ENCODE measurements at regions not wholly inside any gene's neighbourhood (a gene's known extent, or its start where the extent isn't known, plus 50 kb on each side); places are given as distances from the start of the nearest gene placed in this dataset.

DNA sequence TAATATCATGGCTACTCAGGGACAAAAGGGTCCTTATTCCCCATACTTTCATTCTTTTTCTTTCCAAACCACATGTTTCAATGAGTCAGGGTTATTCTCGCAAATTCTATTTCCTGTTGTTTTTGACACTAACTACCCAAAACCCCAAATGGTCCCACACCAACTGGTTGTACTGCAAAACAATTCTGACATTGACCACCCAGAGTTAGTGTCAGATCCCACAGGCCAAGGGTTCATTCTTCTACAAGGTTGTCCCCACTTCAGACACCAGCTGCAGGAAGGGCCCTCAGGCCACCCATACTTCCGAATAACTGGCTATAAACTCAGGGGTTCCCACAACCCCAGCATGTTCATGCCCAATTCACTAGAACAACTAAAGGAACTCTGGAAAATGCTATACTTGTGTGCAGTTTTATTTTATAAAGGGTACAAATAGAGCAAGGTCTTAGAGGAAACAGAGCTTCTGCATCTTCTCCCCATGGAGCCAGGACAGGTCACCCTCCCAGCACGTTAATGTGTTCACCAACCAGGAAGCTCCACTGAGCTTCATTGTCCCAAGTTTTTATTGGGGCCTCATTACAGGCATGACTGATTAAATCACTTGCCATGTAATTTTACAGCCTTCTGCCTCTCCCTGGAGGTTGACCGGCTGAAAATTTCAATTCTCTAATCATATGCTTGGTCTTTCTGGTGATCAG is 334.8 kb downstream of the DRD1 start:
- TF ChIP-seq, protein P1, sequence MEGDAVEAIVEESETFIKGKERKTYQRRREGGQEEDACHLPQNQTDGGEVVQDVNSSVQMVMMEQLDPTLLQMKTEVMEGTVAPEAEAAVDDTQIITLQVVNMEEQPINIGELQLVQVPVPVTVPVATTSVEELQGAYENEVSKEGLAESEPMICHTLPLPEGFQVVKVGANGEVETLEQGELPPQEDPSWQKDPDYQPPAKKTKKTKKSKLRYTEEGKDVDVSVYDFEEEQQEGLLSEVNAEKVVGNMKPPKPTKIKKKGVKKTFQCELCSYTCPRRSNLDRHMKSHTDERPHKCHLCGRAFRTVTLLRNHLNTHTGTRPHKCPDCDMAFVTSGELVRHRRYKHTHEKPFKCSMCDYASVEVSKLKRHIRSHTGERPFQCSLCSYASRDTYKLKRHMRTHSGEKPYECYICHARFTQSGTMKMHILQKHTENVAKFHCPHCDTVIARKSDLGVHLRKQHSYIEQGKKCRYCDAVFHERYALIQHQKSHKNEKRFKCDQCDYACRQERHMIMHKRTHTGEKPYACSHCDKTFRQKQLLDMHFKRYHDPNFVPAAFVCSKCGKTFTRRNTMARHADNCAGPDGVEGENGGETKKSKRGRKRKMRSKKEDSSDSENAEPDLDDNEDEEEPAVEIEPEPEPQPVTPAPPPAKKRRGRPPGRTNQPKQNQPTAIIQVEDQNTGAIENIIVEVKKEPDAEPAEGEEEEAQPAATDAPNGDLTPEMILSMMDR (IDR thresholded peaks at IDR 0.05): no peak
- TF ChIP-seq POLR2A (IDR thresholded peaks at IDR 0.05): no peak

All from esophagus squamous epithelium (tissue), 4 donors.